Psoas muscle (tissue), 7 donors: ENCODE measurements at regions not wholly inside any gene's neighbourhood (a gene's known extent, or its start where the extent isn't known, plus 50 kb on each side); places are given as distances from the start of the nearest gene placed in this dataset.

Experiments
- ATAC-seq, 4 donors: fragments of 200-7000 bp; cut with Tn5 transposase; one replicate each; pipeline ENCODE4 v1.9.1; 2020; ENCODE audit warnings: moderate library complexity in 3 of 4, mild to moderate bottlenecking in 2 of 4
- DNase-seq, 2 donors: peaks; one replicate each; pipeline ENCODE4 v3.0.0-alpha.2; 2020
- H3K27ac ChIP-seq: fragments of 200-600 bp; one replicate; pipeline ENCODE4 v1.8.0; 2022
- H3K27me3 ChIP-seq, 3 donors: fragments of 200-600 bp in 1 of 3; one replicate each; pipeline versions ENCODE4 v1.6.1 to v1.8.0; 2013 to 2022; ENCODE audit warnings: low read length in 2 of 3, mild to moderate bottlenecking in 2 of 3, moderate library complexity in 1 of 3; ENCODE audit not compliant: insufficient read depth in 3 of 3
- H3K36me3 ChIP-seq, 2 donors: fragments of 200-600 bp in 1 of 2; one replicate each; pipeline versions ENCODE4 v1.6.1 to v1.8.0; 2013 to 2022; ENCODE audit warnings: low read depth in 1 of 2, mild to moderate bottlenecking in 1 of 2, moderate library complexity in 1 of 2; ENCODE audit not compliant: insufficient read depth in 1 of 2
- H3K4me1 ChIP-seq: fragments of 200-600 bp; one replicate; pipeline ENCODE4 v1.8.0; 2022
- H3K4me3 ChIP-seq: fragments of 200-600 bp; one replicate; pipeline ENCODE4 v1.8.0; 2022; ENCODE audit warnings: mild to moderate bottlenecking
- H3K9me3 ChIP-seq: fragments of 200-600 bp; one replicate; pipeline ENCODE4 v1.8.0; 2022
- WGBS, 3 donors: extraction: QIAGEN DNeasy Blood & Tissue Kit; methylation state at CpG; one replicate each; pipeline versions ENCODE4 v1.1.6 to v1.1.7; 2013; 5-methylcytosine and 5-hydroxymethylcytosine counted together
- intact Hi-C, 2 donors: fragments of 100-400 bp; cut with DNase I; formaldehyde crosslinking; loops; one replicate each; pipeline versions ENCODE4 v1.11.0 to v1.14.2; 2022
- TF ChIP-seq, protein P1 (sequence below): fragments of 200-600 bp; IDR thresholded peaks from one replicate; pipeline ENCODE4 v1.8.0; 2022; ENCODE audit warnings: antibody characterized with exemption
- donor health status: healthy with polysubstance abuse.
- donor health status: DM: no; HTN: no; CAD: no; lungs with moderate emphysema.
- donor health status: Bipolar disorder and iron deficiency.
- donor health status: healthy.
- donor health status: DM: yes; HTN: yes; CAD: no.
- donor health status: DM: no; HTN: no; CAD: no.
- donor health status: DM: yes; HTN: yes; CAD: no.

DNA sequence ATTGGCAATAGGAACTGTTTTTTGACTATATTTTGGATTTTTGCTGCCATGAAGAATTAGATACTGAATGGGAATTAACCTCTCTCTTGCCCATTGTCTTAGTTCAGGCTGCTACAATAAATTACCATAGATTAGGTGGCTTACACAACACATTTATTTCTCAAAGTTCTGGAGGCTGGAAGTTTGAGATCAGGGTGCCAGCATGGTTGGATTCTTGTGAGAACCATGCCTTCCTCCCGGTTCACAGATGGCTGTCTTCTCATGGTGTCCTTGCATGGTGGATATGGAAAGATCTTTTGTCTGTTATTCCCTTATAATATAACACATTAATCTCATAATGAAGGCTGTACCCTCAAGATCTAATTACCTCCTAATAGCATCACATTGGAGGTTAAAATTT, 836.4 kb downstream of the SLC4A3 start:
- Histone ChIP-seq H3K27ac (no peak overlapping the region), H3K4me3 (no peak overlapping the region), H3K4me1 (no peaks in the 10 kb centered on the region), H3K9me3 (no peaks in the 10 kb centered on the region), H3K27me3 (no peaks in the 10 kb centered on the region), H3K36me3 (no peaks in the 10 kb centered on the region)
- ATAC-seq = no peak
- WGBS, 3 donors = 56 to 82% (median 70%) methylated on average over 1 of the region's 1 CpG
- intact Hi-C loops = no loop called here
- TF ChIP-seq, protein P1, sequence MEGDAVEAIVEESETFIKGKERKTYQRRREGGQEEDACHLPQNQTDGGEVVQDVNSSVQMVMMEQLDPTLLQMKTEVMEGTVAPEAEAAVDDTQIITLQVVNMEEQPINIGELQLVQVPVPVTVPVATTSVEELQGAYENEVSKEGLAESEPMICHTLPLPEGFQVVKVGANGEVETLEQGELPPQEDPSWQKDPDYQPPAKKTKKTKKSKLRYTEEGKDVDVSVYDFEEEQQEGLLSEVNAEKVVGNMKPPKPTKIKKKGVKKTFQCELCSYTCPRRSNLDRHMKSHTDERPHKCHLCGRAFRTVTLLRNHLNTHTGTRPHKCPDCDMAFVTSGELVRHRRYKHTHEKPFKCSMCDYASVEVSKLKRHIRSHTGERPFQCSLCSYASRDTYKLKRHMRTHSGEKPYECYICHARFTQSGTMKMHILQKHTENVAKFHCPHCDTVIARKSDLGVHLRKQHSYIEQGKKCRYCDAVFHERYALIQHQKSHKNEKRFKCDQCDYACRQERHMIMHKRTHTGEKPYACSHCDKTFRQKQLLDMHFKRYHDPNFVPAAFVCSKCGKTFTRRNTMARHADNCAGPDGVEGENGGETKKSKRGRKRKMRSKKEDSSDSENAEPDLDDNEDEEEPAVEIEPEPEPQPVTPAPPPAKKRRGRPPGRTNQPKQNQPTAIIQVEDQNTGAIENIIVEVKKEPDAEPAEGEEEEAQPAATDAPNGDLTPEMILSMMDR = no peak
- DNase-seq = no peak

DNA sequence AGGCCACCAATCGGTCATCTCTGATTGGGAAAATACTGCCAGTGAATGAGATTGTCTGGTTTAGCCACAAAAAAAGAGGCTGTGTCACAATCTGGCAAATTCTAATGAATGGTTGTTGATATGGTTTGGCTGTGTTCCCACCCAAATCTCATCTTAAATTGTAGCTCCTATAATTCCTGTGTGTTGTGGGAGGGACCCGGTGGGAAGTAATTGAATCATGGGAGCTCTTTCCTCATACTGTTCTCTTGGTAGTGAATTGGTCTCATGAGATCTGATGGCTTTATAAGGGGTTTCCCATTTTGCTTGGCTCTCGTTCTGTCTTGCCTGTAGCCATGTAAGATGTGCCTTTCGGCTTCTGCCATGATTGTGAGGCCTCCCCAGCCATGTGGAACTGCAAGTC, 838.3 kb downstream of the SLC4A3 start:
- no peaks in the 10 kb centered on the region for H3K36me3 ChIP-seq
- no peak for DNase-seq
- TF ChIP-seq, protein P1 = no peak
- H3K27me3 ChIP-seq = no peaks in the 10 kb centered on the region
- H3K27ac ChIP-seq = no peak overlapping the region
- no peaks in the 10 kb centered on the region for H3K4me1 ChIP-seq
- ATAC-seq = no peak
- H3K9me3 ChIP-seq = no peaks in the 10 kb centered on the region
- H3K4me3 ChIP-seq = no peak overlapping the region
- WGBS, 3 donors = 66 to 85% (median 79%) methylated on average over 4 of the region's 4 CpGs
- intact Hi-C loops = no loop called here

DNA sequence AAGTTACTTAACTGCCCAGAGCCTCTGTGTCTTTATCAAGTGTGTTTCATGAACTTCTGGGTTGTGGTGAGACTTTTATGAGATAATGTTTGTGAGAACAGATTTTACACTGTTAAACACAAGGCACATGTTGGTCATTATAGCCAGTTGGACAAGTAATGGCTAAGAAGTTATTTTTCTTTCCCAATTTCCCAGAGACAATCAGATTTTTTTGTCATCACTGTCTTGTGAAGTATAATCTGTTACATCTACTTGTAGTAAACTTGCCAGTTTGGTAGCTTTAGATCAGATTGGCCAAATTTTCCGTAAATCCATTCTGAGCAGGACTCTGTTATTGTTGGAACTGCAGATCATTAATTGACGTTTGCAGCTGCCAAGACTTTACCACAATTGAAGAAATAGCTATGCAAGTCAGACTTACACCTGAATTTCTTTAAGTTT, 838.8 kb downstream of the SLC4A3 start:
- no peak for ATAC-seq
- Histone ChIP-seq H3K36me3 (no peaks in the 10 kb centered on the region), H3K9me3 (no peaks in the 10 kb centered on the region), H3K27ac (no peak overlapping the region), H3K4me3 (no peak overlapping the region), H3K4me1 (no peaks in the 10 kb centered on the region), H3K27me3 (no peaks in the 10 kb centered on the region)
- intact Hi-C loops = no loop called here
- 32 to 38% (median 34%) methylated on average over 2 of the region's 2 CpGs for WGBS, 3 donors
- no peak for DNase-seq
- TF ChIP-seq, protein P1 = no peak

DNA sequence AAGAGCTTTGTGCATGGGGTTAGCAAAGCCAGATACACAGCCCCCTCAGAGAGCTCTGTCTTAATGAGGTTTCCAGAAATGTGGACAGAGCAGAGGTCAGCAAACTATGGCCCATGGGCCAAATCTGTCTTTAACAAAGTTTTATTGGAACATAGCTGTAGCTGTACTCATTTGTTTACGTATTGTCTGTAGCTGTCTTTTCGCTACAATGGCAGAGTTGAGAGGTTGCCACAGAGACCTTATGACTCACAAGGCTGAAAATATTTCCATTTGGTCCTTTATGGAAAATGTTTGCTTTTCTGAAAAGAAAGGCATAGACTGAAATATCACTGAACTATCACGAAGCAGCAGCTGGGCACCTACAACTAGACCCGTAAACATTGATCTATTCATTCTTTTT, 841.8 kb downstream of the SLC4A3 start:
- Histone ChIP-seq H3K4me3 (no peak overlapping the region), H3K36me3 (no peaks in the 10 kb centered on the region), H3K27me3 (no peaks in the 10 kb centered on the region), H3K9me3 (no peaks in the 10 kb centered on the region), H3K27ac (no peak overlapping the region), H3K4me1 (no peaks in the 10 kb centered on the region)
- DNase-seq = no peak
- ATAC-seq = no peak
- intact Hi-C loops = no loop called here
- TF ChIP-seq, protein P1 = no peak
- WGBS, 3 donors = 82 to 86% (median 84%) methylated on average over 4 of the region's 4 CpGs

DNA sequence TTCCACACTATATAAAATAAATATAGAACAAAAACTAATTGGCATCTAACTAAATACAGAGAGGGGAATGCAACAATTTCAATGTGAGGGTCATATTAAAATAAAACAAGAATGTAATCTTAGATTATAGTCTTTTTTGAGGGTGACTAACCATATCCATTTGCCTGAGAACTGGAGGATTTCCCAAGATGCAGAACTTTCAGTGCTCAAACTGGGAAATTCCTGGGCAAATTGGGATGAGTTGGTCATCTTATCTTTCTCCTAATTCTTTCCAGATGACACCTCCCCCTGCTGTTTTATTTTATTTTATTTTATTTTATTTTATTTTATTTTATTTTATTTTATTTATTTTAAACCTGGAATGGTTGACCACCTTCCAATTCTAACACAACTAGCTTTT, 846.2 kb downstream of the SLC4A3 start:
- H3K27ac ChIP-seq = no peak overlapping the region
- H3K9me3 ChIP-seq = no peaks in the 10 kb centered on the region
- no peaks in the 10 kb centered on the region for H3K4me1 ChIP-seq
- intact Hi-C loops = no loop called here
- no peak overlapping the region for H3K4me3 ChIP-seq
- DNase-seq = no peak
- H3K27me3 ChIP-seq = no peaks in the 10 kb centered on the region
- TF ChIP-seq, protein P1 = no peak
- ATAC-seq = no peak
- no peaks in the 10 kb centered on the region for H3K36me3 ChIP-seq
